K562 (cell line): ENCODE measurements at regions not wholly inside any gene's neighbourhood (a gene's known extent, or its start where the extent isn't known, plus 50 kb on each side); places are given as distances from the start of the nearest gene placed in this dataset.

Experiments used
- ATF3 ChIP-seq, 2 experiments: fragments of 450-650 bp in 1 of 2; sonication (generic) in 1 of 2; formaldehyde crosslinking in 1 of 2; IDR thresholded peaks in 1 of 2; conservative IDR thresholded peaks in 1 of 2; 2 replicates each; pipeline versions ENCODE4 v1.6.1 to v1.8.1; 2016 to 2023; ENCODE audit warnings: mild to moderate bottlenecking in 2 of 2, moderate library complexity in 2 of 2, inconsistent platforms in 1 of 2, missing genetic modification reagents in 1 of 2
- CTCF ChIP-seq, 3 experiments: IDR thresholded peaks in 2 of 3; conservative IDR thresholded peaks in 1 of 3; 2 replicates each; pipeline ENCODE4 v1.5.1; 2011 to 2012; ENCODE audit warnings: low read length in 3 of 3, mild to moderate bottlenecking in 3 of 3, control low read depth in 2 of 3, improper control_type of control experiment in 1 of 3, inconsistent platforms in 1 of 3, low read depth in 1 of 3, mixed read lengths in 1 of 3, moderate library complexity in 1 of 3; ENCODE audit not compliant: insufficient read depth in 2 of 3
- HDAC2 ChIP-seq: fragments of 450-650 bp; IDR thresholded peaks from 2 replicates; pipeline ENCODE4 v1.6.1; 2016; ENCODE audit warnings: mild to moderate bottlenecking
- MLLT1 ChIP-seq, 2 experiments: fragments of 450-650 bp; IDR thresholded peaks; 2 replicates each; pipeline ENCODE4 v1.6.1; 2016
- NR1H2 ChIP-seq: sonication (generic); formaldehyde crosslinking; IDR thresholded peaks from 2 replicates; pipeline ENCODE4 v1.4.0; 2020; ENCODE audit warnings: mild to moderate bottlenecking, missing genetic modification reagents

GRCh38 chrX:40922307-40922706 is 162.9 kb upstream of the USP9X start:
- TF ChIP-seq MLLT1 (IDR thresholded peaks at IDR 0.05) (no peak), CTCF (IDR thresholded peaks at IDR 0.05 in 2 of 3, conservative IDR thresholded peaks at IDR 0.05 in 1 of 3; ENCODE audit: insufficient read depth in 2 of 3, low read depth in 1 of 3, low read length in 3 of 3) (peak; percentile 35 to 55 (median 52)), NR1H2 (CRISPR knock-in tag) (no peak), HDAC2 (no peak), ATF3 (IDR thresholded peaks at IDR 0.05) (no peak), ATF3 (CRISPR knock-in tag; conservative IDR thresholded peaks at IDR 0.05) (no peak)
